H1 (cell line): ENCODE measurements at regions not wholly inside any gene's neighbourhood (a gene's known extent, or its start where the extent isn't known, plus 50 kb on each side); places are given as distances from the start of the nearest gene placed in this dataset.

Source experiments
- BRCA1 ChIP-seq: IDR thresholded peaks from 2 replicates; pipeline ENCODE4 v1.6.1; 2012; ENCODE audit warnings: low read depth, low read length, improper control_type of control experiment
- E2F6 ChIP-seq: IDR thresholded peaks from 2 replicates; pipeline ENCODE4 v1.6.1; 2012; ENCODE audit warnings: inconsistent platforms
- KDM1A ChIP-seq: fragments of 200-600, 300-600 bp; sonication (generic); IDR thresholded peaks from 2 replicates; pipeline ENCODE4 v1.7.1; 2016; ENCODE audit warnings: mild to moderate bottlenecking, low read length, borderline replicate concordance
- TF ChIP-seq, protein P1 (sequence below): fragments of 300-600 bp; sonication (generic); IDR thresholded peaks from 2 replicates; pipeline ENCODE4 v1.7.1; 2012; ENCODE audit warnings: low read length, moderate library complexity, mild to moderate bottlenecking, inconsistent platforms; ENCODE audit not compliant: insufficient replicate concordance

GRCh38 chr13:62653371-62653770, 1237.7 kb upstream of the PCDH20 start (continued):
- TF ChIP-seq, protein P1, sequence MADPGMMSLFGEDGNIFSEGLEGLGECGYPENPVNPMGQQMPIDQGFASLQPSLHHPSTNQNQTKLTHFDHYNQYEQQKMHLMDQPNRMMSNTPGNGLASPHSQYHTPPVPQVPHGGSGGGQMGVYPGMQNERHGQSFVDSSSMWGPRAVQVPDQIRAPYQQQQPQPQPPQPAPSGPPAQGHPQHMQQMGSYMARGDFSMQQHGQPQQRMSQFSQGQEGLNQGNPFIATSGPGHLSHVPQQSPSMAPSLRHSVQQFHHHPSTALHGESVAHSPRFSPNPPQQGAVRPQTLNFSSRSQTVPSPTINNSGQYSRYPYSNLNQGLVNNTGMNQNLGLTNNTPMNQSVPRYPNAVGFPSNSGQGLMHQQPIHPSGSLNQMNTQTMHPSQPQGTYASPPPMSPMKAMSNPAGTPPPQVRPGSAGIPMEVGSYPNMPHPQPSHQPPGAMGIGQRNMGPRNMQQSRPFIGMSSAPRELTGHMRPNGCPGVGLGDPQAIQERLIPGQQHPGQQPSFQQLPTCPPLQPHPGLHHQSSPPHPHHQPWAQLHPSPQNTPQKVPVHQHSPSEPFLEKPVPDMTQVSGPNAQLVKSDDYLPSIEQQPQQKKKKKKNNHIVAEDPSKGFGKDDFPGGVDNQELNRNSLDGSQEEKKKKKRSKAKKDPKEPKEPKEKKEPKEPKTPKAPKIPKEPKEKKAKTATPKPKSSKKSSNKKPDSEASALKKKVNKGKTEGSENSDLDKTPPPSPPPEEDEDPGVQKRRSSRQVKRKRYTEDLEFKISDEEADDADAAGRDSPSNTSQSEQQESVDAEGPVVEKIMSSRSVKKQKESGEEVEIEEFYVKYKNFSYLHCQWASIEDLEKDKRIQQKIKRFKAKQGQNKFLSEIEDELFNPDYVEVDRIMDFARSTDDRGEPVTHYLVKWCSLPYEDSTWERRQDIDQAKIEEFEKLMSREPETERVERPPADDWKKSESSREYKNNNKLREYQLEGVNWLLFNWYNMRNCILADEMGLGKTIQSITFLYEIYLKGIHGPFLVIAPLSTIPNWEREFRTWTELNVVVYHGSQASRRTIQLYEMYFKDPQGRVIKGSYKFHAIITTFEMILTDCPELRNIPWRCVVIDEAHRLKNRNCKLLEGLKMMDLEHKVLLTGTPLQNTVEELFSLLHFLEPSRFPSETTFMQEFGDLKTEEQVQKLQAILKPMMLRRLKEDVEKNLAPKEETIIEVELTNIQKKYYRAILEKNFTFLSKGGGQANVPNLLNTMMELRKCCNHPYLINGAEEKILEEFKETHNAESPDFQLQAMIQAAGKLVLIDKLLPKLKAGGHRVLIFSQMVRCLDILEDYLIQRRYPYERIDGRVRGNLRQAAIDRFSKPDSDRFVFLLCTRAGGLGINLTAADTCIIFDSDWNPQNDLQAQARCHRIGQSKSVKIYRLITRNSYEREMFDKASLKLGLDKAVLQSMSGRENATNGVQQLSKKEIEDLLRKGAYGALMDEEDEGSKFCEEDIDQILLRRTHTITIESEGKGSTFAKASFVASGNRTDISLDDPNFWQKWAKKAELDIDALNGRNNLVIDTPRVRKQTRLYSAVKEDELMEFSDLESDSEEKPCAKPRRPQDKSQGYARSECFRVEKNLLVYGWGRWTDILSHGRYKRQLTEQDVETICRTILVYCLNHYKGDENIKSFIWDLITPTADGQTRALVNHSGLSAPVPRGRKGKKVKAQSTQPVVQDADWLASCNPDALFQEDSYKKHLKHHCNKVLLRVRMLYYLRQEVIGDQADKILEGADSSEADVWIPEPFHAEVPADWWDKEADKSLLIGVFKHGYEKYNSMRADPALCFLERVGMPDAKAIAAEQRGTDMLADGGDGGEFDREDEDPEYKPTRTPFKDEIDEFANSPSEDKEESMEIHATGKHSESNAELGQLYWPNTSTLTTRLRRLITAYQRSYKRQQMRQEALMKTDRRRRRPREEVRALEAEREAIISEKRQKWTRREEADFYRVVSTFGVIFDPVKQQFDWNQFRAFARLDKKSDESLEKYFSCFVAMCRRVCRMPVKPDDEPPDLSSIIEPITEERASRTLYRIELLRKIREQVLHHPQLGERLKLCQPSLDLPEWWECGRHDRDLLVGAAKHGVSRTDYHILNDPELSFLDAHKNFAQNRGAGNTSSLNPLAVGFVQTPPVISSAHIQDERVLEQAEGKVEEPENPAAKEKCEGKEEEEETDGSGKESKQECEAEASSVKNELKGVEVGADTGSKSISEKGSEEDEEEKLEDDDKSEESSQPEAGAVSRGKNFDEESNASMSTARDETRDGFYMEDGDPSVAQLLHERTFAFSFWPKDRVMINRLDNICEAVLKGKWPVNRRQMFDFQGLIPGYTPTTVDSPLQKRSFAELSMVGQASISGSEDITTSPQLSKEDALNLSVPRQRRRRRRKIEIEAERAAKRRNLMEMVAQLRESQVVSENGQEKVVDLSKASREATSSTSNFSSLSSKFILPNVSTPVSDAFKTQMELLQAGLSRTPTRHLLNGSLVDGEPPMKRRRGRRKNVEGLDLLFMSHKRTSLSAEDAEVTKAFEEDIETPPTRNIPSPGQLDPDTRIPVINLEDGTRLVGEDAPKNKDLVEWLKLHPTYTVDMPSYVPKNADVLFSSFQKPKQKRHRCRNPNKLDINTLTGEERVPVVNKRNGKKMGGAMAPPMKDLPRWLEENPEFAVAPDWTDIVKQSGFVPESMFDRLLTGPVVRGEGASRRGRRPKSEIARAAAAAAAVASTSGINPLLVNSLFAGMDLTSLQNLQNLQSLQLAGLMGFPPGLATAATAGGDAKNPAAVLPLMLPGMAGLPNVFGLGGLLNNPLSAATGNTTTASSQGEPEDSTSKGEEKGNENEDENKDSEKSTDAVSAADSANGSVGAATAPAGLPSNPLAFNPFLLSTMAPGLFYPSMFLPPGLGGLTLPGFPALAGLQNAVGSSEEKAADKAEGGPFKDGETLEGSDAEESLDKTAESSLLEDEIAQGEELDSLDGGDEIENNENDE, result no peak
- no peak for TF ChIP-seq BRCA1
- no peak for TF ChIP-seq E2F6
- no peak for TF ChIP-seq KDM1A
